CD4-positive, CD25-positive, alpha-beta regulatory T cell (primary cell): ENCODE measurements at regions not wholly inside any gene's neighbourhood (a gene's known extent, or its start where the extent isn't known, plus 50 kb on each side); places are given as distances from the start of the nearest gene placed in this dataset.
"Not testable (repeated sequence)": the region's sequence is repeated elsewhere in the genome, so short reads cannot be mapped to it uniquely, and the experiment has no call there.

Source experiments
- ATAC-seq, 2 donors: fragments of 150-1000 bp; cut with Tn5 transposase; one replicate each; pipeline ENCODE4 v1.10.0; 2021; ENCODE audit warnings: low read depth in 2 of 2, moderate number of reproducible peaks in 2 of 2, moderate library complexity in 1 of 2
- DNase-seq, 3 donors: peaks; one replicate each; pipeline versions ENCODE4 v3.0.0 to v3.0.0-alpha.2; 2012 to 2022; ENCODE audit warnings: mixed read lengths in 1 of 3
- H3K27ac ChIP-seq: one replicate; pipeline ENCODE4 v1.7.0; 2013; ENCODE audit warnings: mild to moderate bottlenecking, low read length; ENCODE audit not compliant: insufficient read depth, poor library complexity, severe bottlenecking
- H3K27me3 ChIP-seq: one replicate; pipeline ENCODE4 v1.7.0; 2013; ENCODE audit warnings: low read length; ENCODE audit not compliant: control insufficient read depth, insufficient read depth
- H3K36me3 ChIP-seq: one replicate; pipeline ENCODE4 v1.7.0; 2013; ENCODE audit warnings: mild to moderate bottlenecking, low read length, moderate library complexity; ENCODE audit not compliant: control insufficient read depth, insufficient read depth
- H3K4me1 ChIP-seq: 2 replicates; pipeline ENCODE4 v1.7.0; 2013; ENCODE audit warnings: mild to moderate bottlenecking, low read length; ENCODE audit not compliant: insufficient read depth, control insufficient read depth, poor library complexity, severe bottlenecking
- H3K4me3 ChIP-seq: one replicate; pipeline ENCODE4 v1.7.0; 2013; ENCODE audit warnings: low read depth, mild to moderate bottlenecking, low read length, moderate library complexity
- H3K9me3 ChIP-seq, 2 experiments: 1 replicate in 1 of 2; 2 replicates in 1 of 2; pipeline ENCODE4 v1.7.0; 2013; ENCODE audit warnings: low read length in 2 of 2, mild to moderate bottlenecking in 1 of 2, moderate library complexity in 1 of 2; ENCODE audit not compliant: control insufficient read depth in 2 of 2
- H3K27ac Mint-ChIP-seq, 3 donors: one replicate each; pipeline ENCODE4 v1.8.0; 2020 to 2022; ENCODE audit warnings: mild to moderate bottlenecking in 3 of 3, mixed read lengths in 3 of 3, moderate library complexity in 2 of 3
- H3K27me3 Mint-ChIP-seq: one replicate; pipeline ENCODE4 v1.8.0; 2022; ENCODE audit warnings: mild to moderate bottlenecking, mixed read lengths
- H3K36me3 Mint-ChIP-seq: one replicate; pipeline ENCODE4 v1.8.0; 2020; ENCODE audit warnings: mixed read lengths
- H3K4me1 Mint-ChIP-seq, 4 donors: one replicate each; pipeline ENCODE4 v1.8.0; 2020 to 2022; ENCODE audit warnings: mixed read lengths in 4 of 4, mild to moderate bottlenecking in 1 of 4
- H3K4me3 Mint-ChIP-seq, 4 donors: one replicate each; pipeline ENCODE4 v1.8.0; 2020 to 2022; ENCODE audit warnings: mild to moderate bottlenecking in 4 of 4, mixed read lengths in 4 of 4, moderate library complexity in 3 of 4
- H3K9me3 Mint-ChIP-seq, 7 donors: one replicate each; pipeline ENCODE4 v1.8.0; 2020 to 2022; ENCODE audit warnings: mixed read lengths in 7 of 7, mild to moderate bottlenecking in 3 of 7, moderate library complexity in 2 of 7

DNA sequence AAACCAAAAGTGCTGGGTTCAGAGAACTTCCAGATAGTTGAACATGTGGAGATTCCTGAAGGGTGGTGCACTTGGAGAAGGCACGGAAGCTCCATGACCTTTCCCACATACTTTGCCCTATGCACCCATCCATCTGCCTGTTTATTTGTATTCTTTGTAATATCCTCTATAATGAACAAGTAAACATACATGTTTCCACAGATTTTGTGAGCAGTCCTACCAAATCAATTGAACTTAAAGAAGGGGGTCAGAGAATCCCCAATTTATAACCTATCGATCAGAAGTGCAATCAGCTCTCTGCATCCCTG is 121.4 kb downstream of the ADSS2 start:
- Mint-ChIP-seq H3K4me1 (peaks cover 0 to 6% (median 5%) of the 10 kb centered on the region in 4 donors), H3K9me3 (peaks cover 0 to 8% (median 3%) of the 10 kb centered on the region in 7 donors), H3K36me3 (no peaks in the 10 kb centered on the region), H3K27me3 (peaks cover 19% of the 10 kb centered on the region), H3K27ac (no peak overlapping the region), H3K4me3 (no peak overlapping the region)
- DNase-seq, result no peak
- Histone ChIP-seq H3K9me3 (no peaks in the 10 kb centered on the region), H3K4me1 (no peaks in the 10 kb centered on the region), H3K4me3 (no peak overlapping the region), H3K27ac (no peak overlapping the region), H3K27me3 (peaks cover 4% of the 10 kb centered on the region), H3K36me3 (no peaks in the 10 kb centered on the region)
- no peak for ATAC-seq

GRCh38 chr1:244332761-244333160 is 118.9 kb downstream of the ADSS2 start:
- H3K9me3 Mint-ChIP-seq, H3K4me1 ChIP-seq, H3K27ac ChIP-seq, H3K27me3 ChIP-seq, H3K36me3 ChIP-seq, H3K36me3 Mint-ChIP-seq, DNase-seq, H3K4me3 Mint-ChIP-seq, H3K4me1 Mint-ChIP-seq, H3K4me3 ChIP-seq, H3K9me3 ChIP-seq, ATAC-seq: not testable (repeated sequence)
- H3K27ac Mint-ChIP-seq, result peak overlapping the region in 1 of 3 donors; percentile 95
- peaks cover 22% of the 10 kb centered on the region for H3K27me3 Mint-ChIP-seq

GRCh38 chr1:244334315-244334714 is 117.4 kb downstream of the ADSS2 start:
- not testable (repeated sequence) for H3K27ac Mint-ChIP-seq

DNA sequence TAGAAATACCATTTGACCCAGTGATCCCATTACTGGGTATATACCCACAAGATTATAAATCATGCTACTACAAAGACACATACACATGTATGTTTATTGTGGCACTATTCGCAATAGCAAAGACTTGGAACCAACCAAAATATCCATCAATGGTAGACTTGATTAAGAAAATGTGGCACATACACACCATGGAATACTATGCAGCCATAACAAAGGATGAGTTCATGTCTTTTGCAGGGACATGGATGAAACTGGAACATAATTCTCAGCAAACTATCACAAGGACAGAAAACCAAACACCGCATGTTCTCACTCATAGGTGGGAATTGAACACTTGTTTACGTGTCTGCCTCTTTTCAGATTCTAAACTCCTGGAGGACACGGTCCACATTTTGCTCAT is 116.9 kb downstream of the ADSS2 start:
- H3K4me3 ChIP-seq, H3K4me1 ChIP-seq, DNase-seq, H3K36me3 Mint-ChIP-seq, ATAC-seq, H3K9me3 Mint-ChIP-seq, H3K4me1 Mint-ChIP-seq, H3K9me3 ChIP-seq, H3K36me3 ChIP-seq, H3K27ac ChIP-seq, H3K4me3 Mint-ChIP-seq, H3K27me3 ChIP-seq, H3K27ac Mint-ChIP-seq: not testable (repeated sequence)
- H3K27me3 Mint-ChIP-seq, result peaks cover 22% of the 10 kb centered on the region

More at GRCh38 chr1:244334315-244334714, 117.4 kb downstream of the ADSS2 start:
- H3K4me1 ChIP-seq, DNase-seq, H3K9me3 Mint-ChIP-seq, H3K4me1 Mint-ChIP-seq, H3K27me3 ChIP-seq, ATAC-seq, H3K4me3 Mint-ChIP-seq, H3K27ac ChIP-seq, H3K36me3 ChIP-seq, H3K4me3 ChIP-seq, H3K9me3 ChIP-seq, H3K36me3 Mint-ChIP-seq: not testable (repeated sequence)
- H3K27me3 Mint-ChIP-seq, result peaks cover 22% of the 10 kb centered on the region

GRCh38 chr1:244335456-244335855 is 116.3 kb downstream of the ADSS2 start:
- no peaks in the 10 kb centered on the region for H3K9me3 ChIP-seq
- Mint-ChIP-seq H3K4me1 (peaks cover 0 to 2% (median 0%) of the 10 kb centered on the region in 4 donors), H3K27ac (no peak overlapping the region), H3K4me3 (no peak overlapping the region), H3K36me3 (no peaks in the 10 kb centered on the region), H3K9me3 (peaks cover 0 to 4% (median 0%) of the 10 kb centered on the region in 7 donors), H3K27me3 (peaks cover 22% of the 10 kb centered on the region)
- no peak overlapping the region for H3K27ac ChIP-seq
- H3K27me3 ChIP-seq, result peaks cover 2% of the 10 kb centered on the region
- H3K36me3 ChIP-seq, result no peaks in the 10 kb centered on the region
- no peak for ATAC-seq
- DNase-seq, result no peak
- no peaks in the 10 kb centered on the region for H3K4me1 ChIP-seq
- no peak overlapping the region for H3K4me3 ChIP-seq

DNA sequence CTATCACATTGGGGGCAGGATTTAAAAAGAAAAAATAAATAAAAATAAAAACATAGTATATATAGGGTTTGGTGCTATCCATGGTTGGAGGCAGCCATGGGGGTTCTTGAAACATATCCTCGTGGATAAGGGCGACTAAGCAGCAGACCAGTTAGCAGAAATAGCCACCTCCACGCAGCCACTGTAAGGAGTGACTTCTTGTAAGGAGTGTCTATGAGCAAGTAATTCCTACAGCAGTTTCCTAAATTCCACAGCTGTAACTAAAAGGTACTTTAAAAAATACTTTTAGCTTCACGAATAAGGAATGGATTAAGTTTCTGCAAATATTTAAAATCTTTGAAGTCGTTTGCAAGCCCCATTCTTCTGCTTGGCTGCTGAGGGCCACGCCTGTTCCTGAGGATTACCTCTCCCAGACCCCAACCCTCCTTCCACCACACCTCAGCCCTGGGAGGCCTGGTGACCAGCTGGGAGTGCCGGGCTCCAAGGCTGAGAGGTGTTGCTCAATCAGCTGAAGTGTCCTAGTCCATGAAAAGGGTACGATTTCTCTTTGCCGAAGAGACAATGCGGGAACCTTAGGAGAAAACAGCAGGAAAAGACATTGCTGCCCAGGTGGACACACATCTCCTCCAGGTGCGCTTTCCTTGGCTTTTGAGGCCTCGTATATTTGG is 115.3 kb downstream of the ADSS2 start:
- peaks cover 0 to 3% (median 0%) of the 10 kb centered on the region in 4 donors for H3K4me1 Mint-ChIP-seq
- no peak for ATAC-seq
- H3K27ac Mint-ChIP-seq, result no peak overlapping the region
- no peaks in the 10 kb centered on the region for H3K36me3 ChIP-seq
- peaks cover 0 to 1% (median 0%) of the 10 kb centered on the region in 7 donors for H3K9me3 Mint-ChIP-seq
- no peak overlapping the region for H3K27ac ChIP-seq
- H3K36me3 Mint-ChIP-seq, result no peaks in the 10 kb centered on the region
- no peak for DNase-seq
- no peak overlapping the region for H3K4me3 Mint-ChIP-seq
- H3K27me3 ChIP-seq, result no peaks in the 10 kb centered on the region
- no peak overlapping the region for H3K4me3 ChIP-seq
- H3K27me3 Mint-ChIP-seq, result peaks cover 18% of the 10 kb centered on the region
- H3K9me3 ChIP-seq, result no peaks in the 10 kb centered on the region
- H3K4me1 ChIP-seq, result no peaks in the 10 kb centered on the region

- H3K27me3 ChIP-seq, result no peaks in the 10 kb centered on the region
- Mint-ChIP-seq H3K27me3 (peaks cover 11% of the 10 kb centered on the region), H3K4me3 (no peak overlapping the region), H3K36me3 (no peaks in the 10 kb centered on the region), H3K4me1 (peaks cover 0 to 9% (median 2%) of the 10 kb centered on the region in 4 donors), H3K27ac (no peak overlapping the region), H3K9me3 (peaks cover 0 to 1% (median 0%) of the 10 kb centered on the region in 7 donors)
- H3K36me3 ChIP-seq, result no peaks in the 10 kb centered on the region
- ATAC-seq (no peak), DNase-seq (no peak)
- H3K9me3 ChIP-seq, result no peaks in the 10 kb centered on the region
- H3K4me1 ChIP-seq, result no peaks in the 10 kb centered on the region
- no peak overlapping the region for H3K27ac ChIP-seq
- no peak overlapping the region for H3K4me3 ChIP-seq
Observed at GRCh38 chr1:244337839-244338238, 113.9 kb downstream of the ADSS2 start.

DNA sequence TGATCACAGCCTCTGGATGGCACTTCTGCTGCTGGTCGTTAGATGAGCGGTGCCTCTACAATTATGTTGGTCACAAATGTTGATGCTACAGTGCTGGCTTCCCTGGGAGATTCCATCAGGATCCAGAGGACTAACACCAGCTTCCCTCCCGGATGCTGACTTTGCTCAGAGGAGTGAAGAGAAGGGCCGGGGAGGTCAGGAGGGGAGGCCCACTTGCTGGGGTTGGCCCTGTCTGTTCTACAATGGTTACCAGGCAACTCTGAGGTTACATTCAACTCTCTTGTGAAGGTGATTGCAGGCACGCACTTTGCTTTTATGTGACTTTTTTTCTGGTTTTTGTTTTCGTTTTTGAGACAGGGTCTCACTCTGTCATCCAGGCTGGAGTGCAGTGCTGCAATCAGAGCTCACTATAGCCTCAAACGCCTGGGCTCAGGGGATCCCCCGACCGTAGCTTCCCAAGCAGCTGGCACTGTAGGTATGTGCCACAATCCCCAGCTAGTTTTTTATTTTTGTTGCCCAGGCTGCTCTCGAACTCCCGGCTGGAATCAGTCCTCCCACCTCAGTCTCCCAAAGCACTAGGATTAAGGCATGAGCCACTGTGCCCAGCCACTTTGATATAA is 112.5 kb downstream of the ADSS2 start:
- no peak overlapping the region for H3K4me3 Mint-ChIP-seq
- ATAC-seq, result no peak

More for the DNA sequence above, 112.5 kb downstream of the ADSS2 start:
- no peak for DNase-seq
- H3K9me3 ChIP-seq, result no peaks in the 10 kb centered on the region
- H3K36me3 ChIP-seq, result no peaks in the 10 kb centered on the region
- H3K9me3 Mint-ChIP-seq, result no peaks in the 10 kb centered on the region
- no peak overlapping the region for H3K27ac ChIP-seq
- no peaks in the 10 kb centered on the region for H3K36me3 Mint-ChIP-seq
- H3K4me3 ChIP-seq, result no peak overlapping the region
- H3K27me3 Mint-ChIP-seq, result peaks cover 4% of the 10 kb centered on the region
- H3K27me3 ChIP-seq, result no peaks in the 10 kb centered on the region
- H3K4me1 ChIP-seq, result no peaks in the 10 kb centered on the region
- H3K4me1 Mint-ChIP-seq, result peaks cover 0 to 7% (median 2%) of the 10 kb centered on the region in 4 donors
- H3K27ac Mint-ChIP-seq, result no peak overlapping the region
